Esophagus squamous epithelium (tissue), 4 donors: ENCODE measurements at regions not wholly inside any gene's neighbourhood (a gene's known extent, or its start where the extent isn't known, plus 50 kb on each side); places are given as distances from the start of the nearest gene placed in this dataset.

Experiments
- CTCF ChIP-seq, 6 experiments: fragments of 450-650 bp in 4 of 6; fragments of 200-600 bp in 2 of 6; sonication (generic) in 2 of 6; IDR thresholded peaks; one replicate each; pipeline ENCODE4 v1.5.1; 2016 to 2019; ENCODE audit warnings: antibody characterized with exemption in 6 of 6, mild to moderate bottlenecking in 4 of 6, moderate library complexity in 4 of 6
- POLR2A ChIP-seq, 4 donors: fragments of 450-650 bp; IDR thresholded peaks; one replicate each; pipeline ENCODE4 v1.6.1; 2017; ENCODE audit warnings: antibody characterized with exemption in 4 of 4, mild to moderate bottlenecking in 4 of 4, moderate library complexity in 3 of 4

- TF ChIP-seq CTCF (IDR thresholded peaks at IDR 0.05) (no peak), POLR2A (IDR thresholded peaks at IDR 0.05) (no peak)
Observed at GRCh38 chr20:6299456-6299855, 176.6 kb upstream of the FERMT1 start.
